NCI-H510A (cell line): ENCODE measurements at regions not wholly inside any gene's neighbourhood (a gene's known extent, or its start where the extent isn't known, plus 50 kb on each side); places are given as distances from the start of the nearest gene placed in this dataset.
"Not testable (repeated sequence)": the region's sequence is repeated elsewhere in the genome, so short reads cannot be mapped to it uniquely, and the experiment has no call there.

Experiments
- DNase-seq: peaks from one replicate; lab custom pipeline; 2025; lab: John Stamatoyannopoulos, UW

DNA sequence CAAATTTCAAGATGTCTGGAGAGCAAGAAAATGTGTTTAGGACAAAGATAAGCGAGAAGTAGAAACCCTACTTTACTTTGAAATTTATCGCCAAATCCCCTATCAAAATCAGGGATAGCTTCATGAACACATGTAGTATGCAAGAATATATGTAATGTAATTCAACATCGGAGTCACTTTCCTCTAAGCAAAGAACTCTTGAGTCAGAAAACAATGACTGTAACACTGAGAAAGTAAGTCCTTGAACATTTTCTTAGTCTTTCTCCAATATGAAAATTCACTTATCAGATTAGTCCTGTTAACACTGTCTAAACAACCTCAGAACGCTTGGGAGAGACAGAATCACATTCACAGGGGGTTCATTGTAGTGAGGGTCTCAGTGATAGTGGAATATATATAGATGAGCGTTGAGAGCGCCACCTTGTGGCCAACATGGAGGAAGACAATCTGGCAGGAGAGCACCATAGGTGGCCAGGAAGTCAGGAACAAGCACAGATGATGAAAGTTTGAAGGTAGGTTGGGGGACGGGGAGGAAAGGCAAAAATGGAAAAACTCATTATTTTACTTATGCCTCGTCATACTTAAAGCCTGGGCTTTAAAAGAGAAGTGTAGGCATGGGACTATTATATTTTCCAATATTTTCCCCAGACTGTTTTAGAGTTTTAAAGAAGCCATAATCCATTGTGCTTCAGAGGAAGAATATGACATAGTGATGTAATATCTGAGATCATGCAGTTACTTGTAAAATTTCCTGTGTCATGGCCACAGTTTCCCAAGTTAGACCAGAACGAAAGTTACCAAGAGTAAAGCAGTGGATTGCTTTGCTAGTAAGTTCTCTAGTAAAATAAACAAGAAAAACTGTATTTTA lies 115.5 kb upstream of the GNAI1 start:
- no peak for DNase-seq

DNA sequence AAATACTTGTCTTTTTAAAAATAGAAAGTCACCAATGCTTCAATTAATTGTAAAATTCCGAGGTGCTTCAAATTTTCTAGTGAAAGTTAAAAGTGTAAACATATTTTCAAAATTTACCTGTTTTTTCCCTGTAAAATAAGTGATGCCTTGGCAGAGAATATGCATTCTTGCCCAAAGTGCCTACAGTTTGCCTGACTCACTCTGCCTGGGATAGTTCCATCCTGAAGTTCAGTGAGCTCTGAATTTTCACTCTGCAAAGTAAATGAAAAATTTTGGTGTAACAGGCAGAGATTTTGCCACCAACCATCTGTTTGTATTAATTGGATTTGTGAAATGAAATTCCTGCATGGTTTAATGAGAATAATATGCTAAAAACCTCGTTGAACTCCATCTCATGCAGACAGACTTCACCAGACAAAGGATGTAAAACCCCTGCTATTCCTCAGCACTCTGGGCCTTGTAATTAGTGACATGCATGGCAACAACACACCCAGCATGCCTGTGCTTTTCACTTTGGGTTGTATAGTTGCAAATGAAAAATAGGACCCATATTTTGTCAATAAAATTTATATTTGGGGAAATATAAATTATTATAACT lies 117.4 kb upstream of the GNAI1 start:
- no peak for DNase-seq

GRCh38 chr7:80014511-80014910 lies 120.1 kb upstream of the GNAI1 start:
- DNase-seq, result no peak

DNA sequence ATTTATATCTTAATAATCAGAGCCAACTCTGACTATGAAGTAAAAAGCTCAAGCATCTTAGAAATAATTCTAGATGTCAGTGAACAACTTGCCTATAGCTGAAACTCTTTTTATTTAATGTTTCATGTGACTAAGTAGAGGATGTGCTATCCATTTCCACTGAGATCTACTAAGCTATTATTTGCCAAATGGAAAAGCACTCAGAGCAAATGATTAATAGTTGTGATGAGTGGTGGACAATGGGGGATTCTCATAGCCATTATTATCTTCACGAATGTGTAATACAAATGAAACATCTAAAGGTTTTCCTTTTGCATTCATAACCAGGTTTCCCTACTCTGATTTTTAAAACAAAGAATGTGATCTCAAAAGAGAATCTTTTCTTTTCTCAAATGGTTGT lies 126.6 kb upstream of the GNAI1 start:
- DNase-seq, result no peak

GRCh38 chr7:80002865-80003264 lies 131.8 kb upstream of the GNAI1 start:
- no peak for DNase-seq

DNA sequence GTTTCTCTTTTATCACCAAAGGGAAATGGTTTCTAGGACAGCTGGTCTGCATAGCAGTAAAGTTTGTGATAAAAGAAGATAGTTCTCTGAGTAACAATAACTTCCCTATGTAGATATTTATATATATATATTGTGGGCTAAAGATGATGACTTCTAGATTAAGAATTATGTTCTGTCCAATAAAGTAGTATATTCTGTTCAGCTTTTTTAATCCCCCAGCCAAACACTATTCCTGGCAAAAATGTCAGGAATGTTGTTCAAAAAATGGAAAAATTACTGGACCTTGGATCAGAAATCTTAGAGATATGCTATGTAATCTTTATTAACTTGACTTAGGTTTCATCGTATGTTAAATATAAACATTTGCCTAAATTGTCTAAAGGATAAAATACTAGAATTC lies 136.3 kb upstream of the GNAI1 start:
- no peak for DNase-seq

- no peak for DNase-seq
These were observed 137.3 kb upstream of the GNAI1 start for GRCh38 chr7:79997345-79997744.

GRCh38 chr7:79995741-79996140 lies 138.9 kb upstream of the GNAI1 start:
- not testable (repeated sequence) for DNase-seq

DNA sequence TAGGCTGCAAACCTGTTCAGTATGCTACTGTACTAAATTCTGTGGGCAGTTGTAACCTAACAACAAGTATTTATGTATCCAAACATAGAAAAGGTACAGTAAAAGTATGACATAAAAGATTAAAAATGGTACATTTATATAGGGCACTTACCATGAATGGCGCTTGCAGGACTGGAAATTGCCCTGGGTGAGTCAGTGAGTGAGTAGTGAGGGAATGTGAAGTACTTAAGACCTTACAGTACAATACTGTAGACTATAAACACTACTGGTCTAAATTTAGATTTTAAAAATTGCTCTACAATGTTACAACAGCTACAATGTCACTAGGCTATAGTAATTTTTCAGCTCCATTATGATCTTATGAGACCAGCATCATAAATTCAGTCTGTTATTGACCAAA lies 146.0 kb upstream of the GNAI1 start:
- DNase-seq, result no peak

- DNase-seq, result no peak
These were observed 150.4 kb upstream of the GNAI1 start for GRCh38 chr7:79984210-79984609.

- DNase-seq, result no peak
These were observed 152.4 kb upstream of the GNAI1 start for GRCh38 chr7:79982141-79982770.

GRCh38 chr7:79980376-79980775 lies 154.3 kb upstream of the GNAI1 start:
- no peak for DNase-seq

- no peak for DNase-seq
These were observed 155.2 kb upstream of the GNAI1 start for GRCh38 chr7:79979437-79979836.

- DNase-seq, result no peak
These were observed 157.2 kb upstream of the GNAI1 start for GRCh38 chr7:79977481-79977880.

GRCh38 chr7:79976711-79977020 lies 158.0 kb upstream of the GNAI1 start:
- not testable (repeated sequence) for DNase-seq

DNA sequence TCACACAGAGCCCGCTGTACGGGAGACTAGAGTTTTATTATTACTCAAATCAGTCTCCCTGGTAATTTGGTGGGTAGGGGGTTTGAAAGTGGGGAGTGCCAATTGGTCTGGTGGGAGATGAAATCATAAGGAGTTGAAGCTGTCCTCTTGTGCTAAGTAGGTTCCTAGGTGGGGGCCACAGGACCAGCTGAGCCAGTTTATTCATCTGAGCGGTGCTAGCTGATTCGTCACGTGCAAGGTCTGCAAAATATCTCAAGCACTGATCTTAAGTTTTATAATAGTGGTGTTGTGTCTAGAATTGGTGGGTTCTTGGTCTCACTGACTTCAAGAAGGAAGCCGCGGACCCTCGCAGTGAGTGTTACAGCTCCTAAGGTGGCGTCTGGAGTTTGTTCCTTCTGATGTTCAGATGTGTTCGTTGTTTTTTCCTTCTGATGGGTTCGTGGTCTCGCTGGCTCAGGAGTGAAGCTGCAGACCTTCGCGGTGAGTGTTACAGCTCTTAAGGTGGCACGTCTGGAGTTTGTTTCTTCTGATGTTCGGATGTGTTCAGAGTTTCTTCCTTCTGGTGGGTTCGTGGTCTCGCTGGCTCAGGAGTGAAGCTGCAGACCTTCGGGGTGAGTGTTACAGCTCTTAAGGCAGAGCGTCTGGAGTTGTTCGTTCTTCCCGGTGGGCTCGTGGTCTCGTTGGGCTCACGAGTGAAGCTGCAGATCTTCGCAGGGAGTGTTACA lies 158.5 kb upstream of the GNAI1 start:
- not testable (repeated sequence) for DNase-seq

DNA sequence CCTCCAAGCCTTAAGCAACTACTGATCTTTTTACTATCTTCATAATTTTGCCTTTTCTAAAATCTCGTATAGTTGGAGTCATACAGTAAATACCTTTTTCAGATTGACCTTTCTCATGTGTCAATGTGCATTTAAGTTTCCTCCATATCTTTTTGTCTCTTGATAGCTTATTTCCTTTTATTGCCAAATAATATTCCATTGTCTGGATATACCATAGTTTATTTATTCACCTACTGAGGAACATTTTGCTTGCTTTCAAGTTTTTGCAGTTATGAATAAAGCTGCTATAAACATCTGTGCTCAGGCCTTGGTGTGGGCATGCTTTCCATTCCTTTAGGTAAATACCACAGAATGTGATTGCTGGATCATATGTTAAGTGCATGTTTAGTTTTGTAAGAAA lies 161.2 kb upstream of the GNAI1 start:
- no peak for DNase-seq

GRCh38 chr7:79971058-79971457 lies 163.6 kb upstream of the GNAI1 start:
- DNase-seq, result no peak

DNA sequence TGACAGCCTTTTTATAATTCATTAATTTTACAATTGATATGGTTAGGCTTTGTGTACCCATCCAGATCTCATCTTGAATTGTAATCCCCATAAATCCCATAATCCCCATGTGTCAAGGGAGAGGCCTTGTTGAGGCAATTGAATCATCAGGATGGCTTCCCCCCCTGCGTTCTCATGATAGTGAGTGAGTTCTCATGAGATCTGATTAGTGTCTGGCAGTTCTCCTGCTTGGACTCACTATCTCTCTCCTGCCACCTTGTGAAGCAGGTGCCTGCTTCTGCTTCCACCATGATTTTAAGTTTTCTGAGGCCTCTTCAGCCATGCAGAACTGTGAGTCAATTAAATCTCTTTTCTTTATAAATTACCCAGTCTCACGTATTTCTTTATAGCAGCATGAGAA lies 165.7 kb upstream of the GNAI1 start:
- no peak for DNase-seq

GRCh38 chr7:79968077-79968648 lies 166.5 kb upstream of the GNAI1 start:
- DNase-seq, result no peak

GRCh38 chr7:79965946-79966345 lies 168.7 kb upstream of the GNAI1 start:
- DNase-seq, result no peak

DNA sequence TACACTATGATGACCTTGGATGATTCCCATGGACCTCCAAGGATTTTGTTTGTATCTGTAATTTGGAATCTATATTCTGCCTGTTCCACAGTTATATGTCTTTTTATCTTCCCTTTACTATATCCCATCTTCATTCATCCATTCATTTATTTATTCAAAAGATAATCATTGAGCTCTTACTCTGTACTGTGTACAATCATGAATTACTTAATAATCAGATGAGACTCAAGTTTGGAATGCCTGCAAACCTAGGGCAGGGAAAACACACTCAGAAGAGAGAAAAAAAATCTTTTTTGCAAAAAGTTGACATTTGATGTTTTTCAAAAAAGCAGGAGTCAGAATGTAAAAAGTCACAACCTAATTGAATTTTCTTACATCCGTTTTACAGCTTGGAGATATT lies 170.2 kb upstream of the GNAI1 start:
- no peak for DNase-seq
